SK-N-MC (cell line): ENCODE measurements at regions not wholly inside any gene's neighbourhood (a gene's known extent, or its start where the extent isn't known, plus 50 kb on each side); places are given as distances from the start of the nearest gene placed in this dataset.

Experiments
- DNase-seq: peaks from one replicate; pipeline ENCODE4 v3.0.0-alpha.2; 2011; ENCODE audit warnings: low read depth, low spot score
- H3K27ac ChIP-seq: fragments of 200-600 bp; sonication (generic); 2 replicates; pipeline ENCODE4 v1.5.1; 2016; ENCODE audit warnings: mixed run types
- H3K36me3 ChIP-seq: fragments of 200-600 bp; sonication (generic); 2 replicates; pipeline ENCODE4 v1.6.1; 2017; ENCODE audit warnings: antibody characterized with exemption, low read length, mixed read lengths; ENCODE audit not compliant: insufficient read depth
- H3K4me3 ChIP-seq: fragments of 200-600 bp; sonication (generic); 2 replicates; pipeline ENCODE4 v1.5.1; 2016
- H3K9ac ChIP-seq: fragments of 200-600 bp; sonication (generic); 2 replicates; pipeline ENCODE4 v1.8.0; 2017; ENCODE audit warnings: mixed run types, mixed read lengths; ENCODE audit not compliant: insufficient read length
- H3K9me3 ChIP-seq: fragments of 200-600 bp; sonication (generic); 2 replicates; pipeline ENCODE4 v1.6.1; 2017; ENCODE audit warnings: low read depth, mild to moderate bottlenecking, antibody characterized with exemption, low read length, moderate library complexity, mixed read lengths
- EZH2 ChIP-seq: fragments of 200-600 bp; sonication (generic); IDR thresholded peaks from one replicate; pipeline ENCODE4 v1.6.1; 2017; ENCODE audit warnings: antibody characterized with exemption
- FOXP2 ChIP-seq: optimal IDR thresholded peaks from 2 replicates; pipeline ENCODE3; 2011; ENCODE audit warnings: mild to moderate bottlenecking, moderate library complexity; ENCODE audit not compliant: insufficient read depth; ENCODE audit errors: extremely low read length, control extremely low read depth
- POLR2AphosphoS5 ChIP-seq: IDR thresholded peaks from 2 replicates; pipeline ENCODE4 v1.6.1; 2012; ENCODE audit warnings: mild to moderate bottlenecking, low read depth, low read length, borderline replicate concordance

DNA sequence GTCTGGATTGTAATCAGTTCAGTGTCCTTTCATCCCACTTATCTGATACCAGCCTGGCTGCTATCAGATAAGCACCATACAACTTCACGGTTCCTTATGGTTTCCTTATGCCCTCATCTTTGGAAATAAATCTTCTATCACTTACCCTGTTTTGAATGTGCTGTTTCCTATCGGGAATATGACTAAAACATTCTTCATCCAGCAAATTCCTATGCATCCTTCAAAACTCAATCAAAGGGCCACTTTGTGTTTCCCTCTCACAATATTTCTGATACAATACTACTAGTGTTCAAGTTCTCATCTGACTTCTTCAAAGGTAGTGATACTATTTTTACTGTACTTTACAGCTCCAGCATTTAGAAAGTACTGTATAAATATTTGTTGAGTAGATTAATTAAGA is 513.2 kb downstream of the OMA1 start:
- H3K27ac ChIP-seq: no peak overlapping the region
- no peak for DNase-seq

DNA sequence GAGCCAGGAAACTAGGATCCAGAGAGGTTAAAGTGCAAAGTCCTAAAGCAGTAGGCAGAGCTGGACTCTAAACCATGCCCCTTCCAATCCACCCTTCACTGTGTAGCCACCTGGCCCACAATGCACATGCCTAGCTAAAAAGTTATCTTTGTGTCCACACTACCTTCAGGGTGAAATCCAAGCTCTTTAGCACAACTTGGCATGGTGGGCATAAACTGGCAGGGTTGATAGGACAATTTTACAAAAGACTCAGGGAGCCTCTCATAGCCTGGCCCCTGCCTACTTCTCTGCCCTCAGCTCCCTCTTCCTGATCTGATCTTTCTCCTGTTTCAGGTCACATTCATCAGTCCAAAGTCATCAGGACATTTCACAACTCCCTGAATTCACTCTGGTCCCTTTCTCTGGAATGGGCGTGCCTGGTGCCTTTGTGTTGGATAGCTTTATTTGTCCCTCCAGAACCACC is 513.9 kb downstream of the OMA1 start:
- TF ChIP-seq POLR2AphosphoS5 (no peak), EZH2 (no peak), FOXP2 (no peak)
- no peak for DNase-seq
- no peaks in the 10 kb centered on the region for H3K36me3 ChIP-seq
- H3K4me3 ChIP-seq: no peak overlapping the region
- no peak overlapping the region for H3K9ac ChIP-seq
- no peaks in the 10 kb centered on the region for H3K9me3 ChIP-seq
- H3K27ac ChIP-seq: no peak overlapping the region

More for the DNA sequence above, 513.2 kb downstream of the OMA1 start:
- no peak for TF ChIP-seq FOXP2
- Histone ChIP-seq H3K36me3 (no peaks in the 10 kb centered on the region), H3K9ac (no peak overlapping the region), H3K9me3 (no peaks in the 10 kb centered on the region), H3K4me3 (no peak overlapping the region)

GRCh38 chr1:58031416-58031815 is 515.1 kb downstream of the OMA1 start:
- H3K36me3 ChIP-seq: no peaks in the 10 kb centered on the region
- H3K27ac ChIP-seq: no peak overlapping the region
- H3K4me3 ChIP-seq: no peak overlapping the region
- H3K9me3 ChIP-seq: no peaks in the 10 kb centered on the region
- TF ChIP-seq POLR2AphosphoS5 (no peak), FOXP2 (no peak), EZH2 (no peak)
- no peak overlapping the region for H3K9ac ChIP-seq
- DNase-seq: no peak

DNA sequence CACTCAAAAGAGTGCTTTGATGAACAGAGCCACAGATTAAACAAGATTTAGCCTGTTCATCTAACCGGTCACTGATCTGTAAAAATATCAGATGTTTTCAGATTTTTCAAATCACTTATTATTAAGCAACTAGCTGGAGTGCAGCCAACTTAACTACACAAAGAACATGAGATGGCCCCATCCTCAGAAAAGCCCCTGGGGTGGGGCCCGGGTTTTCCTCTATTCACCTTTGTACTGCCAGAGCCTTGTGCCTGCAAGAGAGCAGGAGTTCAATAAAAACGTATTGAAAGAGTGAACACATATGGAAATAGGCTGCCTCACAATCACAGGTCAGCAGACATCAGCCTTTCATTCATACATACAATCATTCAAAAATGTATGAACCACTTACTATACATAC is 516.1 kb downstream of the OMA1 start:
- no peaks in the 10 kb centered on the region for H3K9me3 ChIP-seq
- no peak overlapping the region for H3K27ac ChIP-seq
- no peak overlapping the region for H3K4me3 ChIP-seq
- H3K36me3 ChIP-seq: no peaks in the 10 kb centered on the region
- no peak overlapping the region for H3K9ac ChIP-seq
- DNase-seq: no peak
- TF ChIP-seq EZH2 (no peak), POLR2AphosphoS5 (no peak), FOXP2 (no peak)

DNA sequence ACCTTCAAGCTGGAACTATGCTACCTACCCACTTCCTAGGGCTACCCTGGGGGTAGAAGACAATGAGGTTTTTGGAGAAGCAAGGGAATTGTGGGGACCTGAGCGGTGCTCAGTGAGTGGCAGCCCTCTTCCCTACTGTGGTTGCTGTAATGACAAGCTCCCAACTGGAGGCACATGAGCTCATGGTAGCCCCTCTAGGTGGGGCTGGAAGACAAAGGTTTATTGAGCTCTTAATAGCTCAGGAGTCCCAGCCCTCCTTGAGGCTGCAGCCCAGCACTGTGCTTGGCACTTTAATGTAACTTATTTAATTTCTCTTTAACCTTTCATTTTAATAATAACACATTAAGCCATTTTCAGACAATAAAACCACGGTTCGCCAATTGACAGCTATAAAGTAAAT is 528.9 kb downstream of the OMA1 start:
- TF ChIP-seq EZH2 (no peak), POLR2AphosphoS5 (no peak), FOXP2 (no peak)
- H3K4me3 ChIP-seq: no peak overlapping the region
- DNase-seq: no peak
- no peaks in the 10 kb centered on the region for H3K9me3 ChIP-seq
- no peaks in the 10 kb centered on the region for H3K36me3 ChIP-seq
- H3K27ac ChIP-seq: no peak overlapping the region
- H3K9ac ChIP-seq: no peak overlapping the region

DNA sequence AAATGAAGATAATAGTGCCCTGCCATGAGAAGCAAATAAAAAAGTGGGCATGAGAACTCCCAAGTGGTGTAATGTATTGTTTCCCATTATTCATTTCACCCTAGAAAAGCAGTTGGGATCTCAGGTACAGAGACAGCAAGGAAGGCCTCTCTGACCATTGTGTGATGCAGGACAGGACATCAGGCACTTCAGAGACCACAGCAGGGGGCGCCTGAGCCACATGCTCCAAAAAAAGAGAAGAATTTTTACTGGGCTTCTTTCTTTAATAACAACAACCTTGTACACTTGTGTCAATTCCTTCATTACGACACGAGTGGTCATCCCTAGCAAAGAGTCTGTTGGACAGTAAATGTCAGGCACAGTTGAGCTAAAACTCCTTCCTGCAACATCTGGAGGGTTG is 533.3 kb downstream of the OMA1 start:
- no peak overlapping the region for H3K9ac ChIP-seq
- no peak for DNase-seq
- TF ChIP-seq EZH2 (no peak), FOXP2 (no peak), POLR2AphosphoS5 (no peak)
- H3K27ac ChIP-seq: no peak overlapping the region
- H3K4me3 ChIP-seq: no peak overlapping the region
- H3K9me3 ChIP-seq: no peaks in the 10 kb centered on the region
- no peaks in the 10 kb centered on the region for H3K36me3 ChIP-seq

- DNase-seq: no peak
- Histone ChIP-seq H3K27ac (no peak overlapping the region), H3K36me3 (no peaks in the 10 kb centered on the region), H3K4me3 (no peak overlapping the region), H3K9me3 (no peaks in the 10 kb centered on the region), H3K9ac (no peak overlapping the region)
- TF ChIP-seq EZH2 (no peak), FOXP2 (no peak), POLR2AphosphoS5 (no peak)
These were observed 534.5 kb downstream of the OMA1 start for GRCh38 chr1:58011978-58012377.

DNA sequence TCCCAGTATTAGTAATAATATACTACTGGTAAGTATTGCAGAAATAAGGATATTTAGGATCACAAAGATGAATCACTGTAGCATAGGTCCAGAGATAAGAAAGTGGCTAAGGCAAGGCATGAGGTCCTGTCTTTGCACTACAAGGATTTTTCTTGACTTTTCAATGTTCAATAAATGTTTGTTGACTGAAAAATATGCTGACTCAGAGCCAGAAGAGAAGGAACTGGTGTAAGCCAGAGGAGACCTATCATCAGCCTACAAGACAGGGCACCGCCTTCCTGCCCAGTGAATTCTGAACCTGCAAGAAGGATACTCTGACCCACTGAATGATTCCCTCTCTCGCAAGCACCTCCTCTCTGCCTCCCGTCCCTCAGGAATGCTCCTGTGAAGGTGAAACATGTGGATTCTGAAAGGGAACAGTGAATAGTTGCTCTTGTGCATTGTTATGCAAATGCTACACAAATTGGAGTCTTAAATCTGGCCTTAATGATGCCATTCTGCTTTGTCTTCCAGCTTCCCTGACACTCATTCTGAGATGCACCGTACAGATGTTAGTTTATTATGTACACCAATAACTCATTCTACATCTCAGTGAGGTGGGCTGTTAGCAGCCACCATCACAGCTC is 540.0 kb downstream of the OMA1 start:
- Histone ChIP-seq H3K9me3 (no peaks in the 10 kb centered on the region), H3K27ac (no peak overlapping the region), H3K4me3 (no peak overlapping the region), H3K36me3 (no peaks in the 10 kb centered on the region), H3K9ac (no peak overlapping the region)
- no peak for DNase-seq
- TF ChIP-seq POLR2AphosphoS5 (no peak), EZH2 (no peak)

DNA sequence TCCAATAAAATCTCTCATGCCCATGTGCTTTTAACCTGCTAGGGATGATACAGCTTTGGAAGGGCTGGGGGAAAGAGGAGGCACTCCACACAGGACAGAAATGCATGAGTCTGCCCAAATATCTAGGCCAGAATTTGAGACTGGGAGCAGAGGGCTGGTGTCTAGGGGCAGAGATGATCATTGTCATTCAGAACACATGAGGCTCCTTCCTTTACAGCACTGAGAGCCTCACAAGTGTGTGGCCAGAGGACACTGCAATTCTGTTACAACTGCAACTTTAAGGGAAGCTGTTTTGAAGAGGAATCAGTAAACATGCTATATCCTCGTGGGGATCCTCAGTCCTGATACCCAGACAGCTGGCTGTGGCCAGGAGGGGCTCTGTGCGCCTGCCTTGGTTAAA is 541.3 kb downstream of the OMA1 start:
- H3K9ac ChIP-seq: no peak overlapping the region

More for the DNA sequence above, 541.3 kb downstream of the OMA1 start:
- Histone ChIP-seq H3K27ac (no peak overlapping the region), H3K36me3 (no peaks in the 10 kb centered on the region), H3K4me3 (no peak overlapping the region), H3K9me3 (no peaks in the 10 kb centered on the region)
- DNase-seq: no peak
- TF ChIP-seq FOXP2 (no peak), POLR2AphosphoS5 (no peak), EZH2 (no peak)
